HUDEP-2 (cell line): ENCODE measurements at regions not wholly inside any gene's neighbourhood (a gene's known extent, or its start where the extent isn't known, plus 50 kb on each side); places are given as distances from the start of the nearest gene placed in this dataset.

Experiments used
- DNase-seq, 76 experiments: peaks; one replicate each; lab custom pipeline; 2025; ENCODE audit not compliant: unreplicated experiment in 76 of 76; lab: John Stamatoyannopoulos, UW

DNA sequence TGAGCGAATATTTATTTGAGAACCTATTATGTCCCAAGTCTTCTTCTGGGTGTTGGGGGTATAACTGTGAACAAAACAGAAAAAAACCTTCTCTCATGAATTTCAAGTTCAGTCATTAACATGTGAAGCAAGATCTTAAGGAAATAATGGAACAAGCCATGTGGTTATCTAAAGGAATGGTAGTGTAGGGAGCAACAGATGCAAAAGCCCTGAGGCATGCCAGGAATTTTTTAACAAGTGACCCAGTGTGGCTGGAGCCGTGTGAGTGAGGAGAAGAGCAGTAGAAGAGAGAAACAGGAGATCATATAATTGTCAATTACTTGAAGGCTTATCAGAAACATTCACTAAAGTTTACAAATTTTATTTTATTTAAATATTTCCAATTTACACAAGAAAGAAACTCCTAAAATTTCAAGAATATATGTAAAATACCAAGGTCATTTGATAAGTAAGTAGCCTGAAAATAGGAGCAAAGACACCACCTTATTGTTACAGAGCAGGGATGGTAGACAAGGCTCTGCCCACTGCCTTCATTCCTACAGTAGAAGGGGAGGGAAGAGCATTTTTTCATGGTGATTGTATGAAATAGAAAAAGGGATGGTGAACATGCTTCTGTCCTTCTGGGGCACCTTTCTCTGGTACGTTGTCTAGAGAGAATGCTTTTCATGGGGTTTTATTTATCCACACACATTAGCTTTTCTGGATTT lies 345.1 kb downstream of the PLOD2 start:
- no peak for DNase-seq

DNA sequence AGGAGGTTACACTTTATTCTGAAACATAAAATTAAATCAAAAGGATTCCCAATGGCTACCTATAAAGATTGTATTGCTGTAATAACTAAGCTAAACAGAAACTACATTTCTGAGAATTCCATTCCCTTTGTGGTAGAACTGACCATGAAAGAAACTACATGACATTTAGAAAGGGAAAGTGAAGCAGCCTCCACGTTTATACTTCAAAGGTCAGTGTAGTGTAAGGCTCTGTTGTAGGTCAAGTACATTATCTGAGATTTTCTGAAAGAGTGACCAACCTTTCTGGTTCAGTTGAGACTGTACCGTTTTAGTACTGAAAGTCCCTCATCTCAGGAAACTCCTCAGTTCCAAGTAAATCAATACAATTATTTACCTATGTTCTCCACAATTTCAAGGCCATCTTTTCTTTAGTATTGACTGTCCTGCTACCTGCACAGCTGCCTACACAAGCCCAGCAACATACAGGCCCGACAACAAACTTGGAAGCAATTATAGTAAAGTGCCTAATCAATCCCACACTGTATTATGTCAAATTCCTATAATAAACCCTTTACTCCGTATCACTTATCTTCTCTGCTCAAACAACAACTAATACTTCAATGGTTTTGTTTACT lies 343.0 kb downstream of the PLOD2 start:
- no peak for DNase-seq

DNA sequence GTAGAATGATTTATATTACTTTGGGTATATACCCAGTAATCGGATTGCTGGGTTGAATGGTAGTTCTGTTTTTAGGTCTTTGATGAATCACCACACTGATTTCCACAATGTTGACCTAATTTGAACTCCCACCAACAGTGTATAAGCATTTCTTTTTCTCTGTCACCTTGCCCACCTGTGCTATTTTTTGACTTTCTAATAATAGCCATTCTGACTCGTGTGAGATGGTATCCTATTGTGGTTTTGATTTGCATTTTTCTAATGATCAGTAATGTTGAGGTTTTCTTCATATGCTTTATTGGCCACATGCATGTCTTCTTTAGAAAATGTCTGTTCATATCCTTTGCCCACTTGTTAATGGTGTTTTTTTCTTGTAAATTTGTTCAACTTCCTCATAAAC lies 340.8 kb downstream of the PLOD2 start:
- DNase-seq: no peak

DNA sequence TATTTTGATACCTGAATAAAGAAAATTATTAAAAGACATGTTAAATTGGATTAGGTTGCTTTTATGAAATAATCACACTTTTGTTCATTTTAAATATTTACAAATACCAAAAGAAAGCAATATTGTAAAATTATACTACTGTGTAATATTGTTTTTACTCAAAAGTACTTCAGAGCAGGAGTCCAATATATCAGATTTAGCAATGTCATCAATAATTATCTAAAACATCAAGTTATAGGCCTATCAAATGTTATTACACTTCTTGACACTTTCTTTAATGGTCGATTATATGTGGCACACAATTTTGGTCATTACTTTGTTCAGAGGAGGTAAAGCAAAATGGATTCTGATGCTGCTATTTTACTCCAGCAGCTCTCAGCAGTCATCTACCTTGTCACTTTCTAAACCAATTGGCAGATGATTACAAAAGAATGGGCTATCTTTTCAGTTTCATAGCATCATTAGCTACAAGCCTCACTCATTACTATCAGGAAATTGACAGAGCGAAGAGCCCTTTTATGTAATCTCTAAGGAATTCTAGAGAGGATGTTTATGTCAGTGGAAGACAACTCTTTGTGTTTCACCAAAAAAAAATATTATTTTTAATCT lies 318.6 kb downstream of the PLOD2 start:
- DNase-seq: no peak

DNA sequence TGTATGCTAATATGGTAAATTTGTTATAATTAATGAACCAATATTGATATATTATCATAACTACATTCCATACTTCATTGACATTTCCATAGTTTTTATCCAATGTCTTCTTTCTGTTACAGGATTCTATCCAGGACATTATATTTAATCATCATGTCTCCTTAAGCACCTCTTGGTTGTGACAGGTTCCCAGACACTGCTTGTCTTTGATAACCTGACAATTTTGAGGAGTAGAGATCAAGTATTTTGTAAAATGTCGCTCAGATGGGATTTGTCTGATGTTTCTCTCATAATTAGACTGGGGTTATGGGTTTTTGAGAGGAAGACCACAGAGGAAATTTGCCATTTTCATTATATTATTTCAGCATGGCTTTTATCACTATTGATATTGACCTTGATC lies 317.4 kb downstream of the PLOD2 start:
- DNase-seq: no peak

DNA sequence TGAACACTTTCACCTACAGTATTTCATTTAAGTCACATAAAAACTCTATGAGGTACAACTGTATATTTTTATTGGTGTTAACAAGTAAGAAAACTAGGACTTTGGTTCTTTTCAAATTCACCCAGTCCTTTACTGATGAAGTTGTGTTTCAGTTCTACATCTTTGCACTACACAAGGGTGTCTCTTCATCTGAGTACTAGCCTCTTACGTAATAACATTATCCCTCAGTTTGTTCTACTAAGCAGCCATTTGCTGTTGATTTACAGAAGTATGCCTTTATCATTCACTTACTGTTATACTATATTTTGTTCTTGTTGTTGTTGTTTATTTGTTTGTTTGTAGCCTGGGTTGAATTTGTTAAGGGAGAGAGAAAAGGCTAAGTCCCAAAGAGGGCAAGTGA lies 311.9 kb downstream of the PLOD2 start:
- DNase-seq: no peak

DNA sequence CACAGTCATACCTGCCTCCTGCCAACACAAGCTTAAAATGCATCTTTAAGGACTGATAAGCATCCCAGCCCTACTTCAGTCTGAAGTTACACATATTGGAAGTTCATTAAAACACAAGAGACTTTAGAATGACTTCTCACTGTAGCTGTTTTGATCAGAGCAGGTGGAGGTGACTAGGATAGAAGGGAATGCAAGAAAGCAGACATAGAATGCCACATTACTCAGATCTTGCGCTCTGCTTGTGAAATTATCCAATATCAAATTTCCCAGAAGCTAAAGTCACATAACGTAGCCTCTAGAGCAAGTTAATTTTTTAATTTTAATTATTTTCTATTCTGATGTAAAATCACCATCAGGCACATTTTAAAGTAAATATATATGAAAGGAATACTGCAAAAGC lies 306.5 kb downstream of the PLOD2 start:
- DNase-seq: no peak

DNA sequence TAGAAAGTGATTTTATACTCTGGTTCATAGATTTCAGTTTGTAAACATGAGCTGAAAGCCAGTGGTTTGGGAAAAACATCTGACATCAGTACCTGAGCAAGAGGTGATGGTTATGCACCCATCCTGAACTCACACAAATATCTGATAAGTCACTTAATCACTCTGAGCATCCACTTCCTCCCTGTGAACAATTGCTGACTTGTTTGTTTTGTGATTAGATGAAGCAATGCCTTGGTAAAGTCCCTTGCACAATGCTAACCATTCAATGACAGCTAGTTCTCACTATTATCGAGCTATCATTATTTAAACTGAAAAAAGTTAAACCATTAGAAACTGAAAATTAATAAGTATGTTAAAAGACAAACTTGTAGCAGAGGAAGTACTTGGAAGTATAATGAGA lies 303.0 kb downstream of the PLOD2 start:
- no peak for DNase-seq

DNA sequence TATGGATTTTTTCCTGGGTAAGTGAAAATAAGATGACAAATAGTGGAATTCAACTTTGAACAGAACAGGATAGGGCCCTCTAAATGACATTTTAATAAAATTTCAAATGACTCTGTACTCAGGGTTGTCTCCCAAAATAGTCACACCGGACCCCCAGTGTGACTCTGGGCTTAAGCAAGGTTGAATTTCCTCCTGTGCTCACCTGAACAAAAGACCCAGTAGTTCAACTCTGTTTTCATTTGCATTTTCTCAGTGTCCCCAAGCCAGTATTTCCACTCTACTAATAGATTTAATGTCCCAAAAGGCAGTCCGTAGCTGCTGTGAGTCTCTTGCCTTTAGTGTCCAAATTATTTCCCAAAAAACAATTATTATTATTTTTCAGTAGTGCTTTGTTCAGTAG lies 296.6 kb downstream of the PLOD2 start:
- no peak for DNase-seq

DNA sequence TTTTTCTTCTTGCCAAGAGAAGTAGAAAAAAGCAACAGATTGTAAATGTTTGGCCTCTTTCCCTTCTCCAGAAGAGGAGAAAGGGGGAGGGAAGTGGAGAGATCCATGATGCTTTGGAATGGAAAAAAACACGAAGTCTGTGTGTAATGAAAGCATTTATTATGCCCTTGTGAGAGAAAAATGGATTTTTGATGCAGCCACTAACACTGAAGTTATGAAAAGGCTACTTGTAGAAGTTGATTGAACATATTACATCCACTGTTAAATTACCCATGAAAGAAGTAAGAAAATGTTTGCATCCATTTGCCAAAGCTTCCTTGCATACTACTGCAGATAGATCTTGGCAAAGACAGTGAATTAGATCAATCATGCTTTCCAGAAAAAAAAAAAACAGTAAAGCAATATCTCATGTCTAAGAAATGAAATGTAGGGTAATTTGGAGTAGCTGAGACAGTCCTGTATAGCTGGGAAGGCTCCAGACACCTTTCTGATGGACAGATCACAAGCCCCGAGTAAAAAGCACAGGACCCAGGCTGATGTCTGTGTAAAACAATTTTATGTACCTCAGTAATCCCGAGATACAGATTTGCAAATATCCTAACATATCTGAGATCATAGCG lies 295.5 kb downstream of the PLOD2 start:
- no peak for DNase-seq

DNA sequence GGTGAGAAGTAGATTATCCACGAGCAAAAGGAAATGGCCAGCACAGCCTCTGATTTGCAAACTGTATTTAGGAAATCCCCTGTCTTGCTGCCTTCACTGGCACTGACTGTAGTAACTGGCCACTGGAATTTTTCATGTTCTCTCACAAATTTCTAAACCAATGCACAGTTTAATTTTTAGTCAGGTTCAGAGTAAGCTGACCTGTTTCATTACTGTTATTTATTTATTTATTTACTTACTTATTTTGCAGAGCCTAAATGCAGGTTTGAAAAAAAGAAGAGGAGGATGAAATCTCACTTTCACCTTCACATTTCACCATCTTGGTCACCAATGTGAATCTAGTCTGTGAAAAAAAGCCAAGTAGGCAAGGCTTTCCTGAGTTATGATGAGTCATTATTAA lies 291.0 kb downstream of the PLOD2 start:
- no peak for DNase-seq

DNA sequence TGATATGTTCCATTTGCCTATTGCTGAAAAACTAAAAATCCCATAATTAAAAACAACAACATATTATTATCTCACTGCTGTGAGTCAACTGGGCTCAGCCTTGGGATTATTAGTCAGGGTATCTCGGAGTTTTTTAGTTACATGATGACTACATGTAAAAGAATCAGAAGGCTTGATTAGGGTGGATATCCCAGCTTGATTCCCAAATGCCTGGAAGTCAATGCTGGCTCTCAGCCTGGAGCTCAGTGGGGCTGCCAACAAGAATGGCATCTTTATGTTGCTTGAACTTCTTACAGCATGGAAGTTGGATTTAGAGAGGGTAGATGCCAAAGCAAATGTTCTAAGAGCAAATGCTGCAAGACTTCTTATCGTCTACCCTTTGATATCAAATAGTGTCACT lies 278.5 kb downstream of the PLOD2 start:
- no peak for DNase-seq

DNA sequence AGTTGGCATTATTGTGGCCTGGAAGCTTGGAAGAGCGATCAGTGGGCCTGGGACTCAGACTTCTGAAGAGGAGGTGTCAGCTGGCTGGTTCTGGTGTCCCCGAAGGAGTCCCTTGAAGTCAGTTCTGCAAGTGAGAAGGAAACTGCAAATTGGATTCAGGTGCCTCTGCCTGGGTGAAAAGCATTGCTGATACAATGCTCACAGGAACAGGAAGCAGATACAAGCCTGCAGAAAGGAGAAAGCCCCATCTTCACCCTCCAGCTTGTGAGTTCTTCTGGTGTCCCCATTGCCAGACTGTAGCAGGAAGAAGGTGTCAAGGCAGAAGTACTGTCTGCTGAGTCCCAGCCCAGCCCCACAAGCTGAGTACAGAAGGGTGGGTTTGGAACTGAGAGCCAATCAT lies 271.3 kb downstream of the PLOD2 start:
- DNase-seq: no peak

DNA sequence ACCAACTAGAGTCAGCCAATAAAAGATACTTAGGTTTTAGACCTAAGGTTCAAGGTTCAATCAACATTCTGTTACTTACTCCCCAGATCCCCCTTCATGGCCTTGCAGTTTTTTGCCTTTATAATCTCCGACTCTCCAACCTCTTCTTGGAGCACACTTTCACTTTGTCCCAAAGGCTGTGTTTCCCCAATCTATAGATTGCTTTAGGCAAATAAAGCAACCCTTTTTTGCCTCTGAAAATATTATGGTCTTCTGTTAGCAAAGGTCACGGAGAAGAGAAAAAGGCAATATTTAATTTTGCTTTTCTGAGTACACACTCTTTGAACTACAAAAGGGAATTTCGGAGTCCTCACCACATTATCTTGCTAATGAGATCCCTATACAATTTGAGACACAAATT lies 268.1 kb downstream of the PLOD2 start:
- DNase-seq: no peak

DNA sequence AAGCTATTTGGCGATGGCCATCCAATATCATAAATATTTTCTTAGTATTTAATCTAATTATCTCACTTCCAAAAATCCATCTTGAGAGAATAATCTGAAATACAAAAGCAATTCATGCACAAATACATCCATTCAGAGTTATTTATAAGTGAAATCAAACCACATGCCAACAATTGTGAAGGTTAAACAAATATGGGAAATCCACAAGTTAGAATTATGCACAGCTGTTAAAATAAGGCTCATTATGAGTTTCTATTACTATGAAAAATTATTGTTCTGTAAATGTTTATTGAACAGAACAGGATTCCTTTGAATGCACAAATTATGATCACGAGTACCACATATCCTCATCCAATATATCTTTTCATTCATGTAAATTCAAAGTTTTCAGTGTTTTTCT lies 267.7 kb downstream of the PLOD2 start:
- no peak for DNase-seq

DNA sequence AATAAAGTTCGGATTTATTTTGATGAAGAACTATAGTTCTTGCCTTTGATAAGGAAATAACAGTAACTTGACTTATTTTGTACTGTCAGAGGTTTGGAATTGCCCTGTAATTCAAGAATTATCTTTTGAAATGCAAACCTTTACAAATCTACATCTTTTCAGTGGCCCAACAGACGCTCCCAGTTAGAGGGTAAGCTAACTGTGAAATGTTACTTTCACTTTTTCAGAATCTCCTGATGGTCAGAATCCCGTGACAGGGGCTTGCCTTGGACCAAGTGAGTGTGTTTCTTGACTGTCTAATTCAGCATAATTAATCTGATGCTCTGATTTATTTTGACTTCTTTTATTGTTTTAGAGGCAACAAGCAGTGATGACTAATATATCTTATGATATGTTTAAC lies 262.5 kb downstream of the PLOD2 start:
- no peak for DNase-seq

DNA sequence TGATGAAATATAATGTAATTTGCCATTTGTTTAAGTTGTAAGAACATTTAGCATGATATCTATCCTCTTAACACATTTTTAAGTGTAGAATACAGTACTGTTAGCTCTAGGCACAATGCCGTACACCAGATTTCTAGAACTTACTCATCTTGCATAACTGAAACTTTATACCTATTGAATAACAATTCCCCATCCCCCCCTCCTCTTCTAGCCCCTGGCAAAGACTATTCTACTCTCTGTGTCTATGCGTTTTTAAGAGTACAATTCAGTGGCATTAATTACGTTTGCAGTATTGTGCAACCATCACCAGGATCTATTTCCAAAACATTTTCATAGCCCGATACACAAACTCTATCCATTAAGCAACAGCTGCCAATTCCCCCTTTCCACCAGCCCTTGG lies 261.7 kb downstream of the PLOD2 start:
- DNase-seq: no peak

DNA sequence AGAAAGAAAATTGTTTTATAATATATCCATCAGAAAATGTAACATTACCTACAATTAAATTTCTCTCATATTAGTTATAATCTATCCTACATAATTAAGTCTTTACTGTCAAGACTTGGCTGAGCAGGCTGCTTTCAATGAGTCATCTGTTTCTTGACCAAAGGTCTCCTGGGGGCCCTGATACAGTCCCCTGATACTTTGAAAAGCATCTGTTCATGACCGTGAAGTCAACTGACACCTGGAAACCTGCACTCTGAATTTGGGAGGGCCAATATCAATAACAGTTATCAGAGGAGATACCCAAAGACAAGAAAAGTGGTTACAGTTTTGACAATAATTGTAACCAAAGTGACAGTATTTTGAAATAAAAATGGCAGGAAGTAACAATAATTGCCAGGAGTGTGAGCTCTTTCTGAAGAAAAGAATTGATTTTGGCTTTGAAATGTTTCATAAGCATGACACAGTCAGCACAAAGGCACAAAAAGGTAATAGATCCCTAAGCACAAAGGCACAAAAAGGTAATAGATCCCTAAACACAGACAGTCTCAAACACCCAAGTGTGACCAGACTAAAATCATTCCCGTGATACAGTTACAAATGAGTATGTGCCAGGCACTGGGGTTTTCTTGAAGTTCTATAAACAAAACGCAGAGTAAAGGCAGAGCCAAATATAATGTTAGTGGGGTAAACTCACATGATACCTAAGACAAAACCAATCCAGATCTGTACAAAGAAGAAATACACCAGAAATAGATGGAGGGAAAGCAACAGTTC lies 260.7 kb downstream of the PLOD2 start:
- DNase-seq: no peak

DNA sequence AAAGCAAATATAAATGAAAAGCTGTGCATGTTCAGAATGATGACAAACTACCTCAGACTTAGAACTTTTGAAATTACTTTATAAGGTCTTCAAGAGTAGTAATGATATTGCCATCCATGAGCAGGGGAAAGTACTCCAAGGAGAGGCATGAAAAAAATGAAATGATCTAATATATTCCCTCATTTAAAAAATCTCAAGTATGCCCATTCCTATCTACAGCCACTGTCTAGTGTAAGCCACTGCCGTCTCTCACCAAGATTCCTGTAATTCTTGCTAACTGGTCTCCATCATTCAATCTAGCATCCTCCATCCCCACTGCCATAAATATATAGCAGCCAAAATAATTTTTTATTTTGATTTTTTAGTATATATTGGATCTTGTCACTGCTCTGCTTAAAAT lies 258.8 kb downstream of the PLOD2 start:
- no peak for DNase-seq

DNA sequence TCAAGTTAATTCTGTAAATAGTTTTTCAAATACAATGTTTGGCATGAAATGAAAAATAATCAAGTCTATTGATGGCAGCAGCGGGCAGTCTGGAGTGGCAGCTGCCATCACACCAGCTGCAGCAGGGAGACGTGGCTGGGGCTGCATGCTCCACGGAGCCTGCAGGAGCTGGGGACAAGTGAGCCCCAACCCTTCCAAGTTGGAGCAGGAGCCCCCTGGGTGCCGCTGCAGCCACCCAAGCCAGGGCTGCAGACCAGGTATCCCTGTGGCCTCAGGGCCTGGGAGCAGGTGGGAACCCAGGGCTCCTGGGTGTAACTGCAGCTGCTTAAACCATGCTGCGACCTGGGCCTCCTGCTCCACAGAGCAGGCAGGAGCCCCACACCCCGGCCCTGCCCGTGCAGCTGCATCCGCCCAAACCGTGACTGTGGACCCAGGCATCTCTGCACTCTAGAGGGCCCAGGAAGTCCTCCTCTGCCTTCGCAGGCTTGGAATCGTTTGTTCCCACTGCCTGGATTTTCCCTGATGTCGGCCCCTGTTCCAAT lies 257.4 kb downstream of the PLOD2 start:
- DNase-seq: no peak

DNA sequence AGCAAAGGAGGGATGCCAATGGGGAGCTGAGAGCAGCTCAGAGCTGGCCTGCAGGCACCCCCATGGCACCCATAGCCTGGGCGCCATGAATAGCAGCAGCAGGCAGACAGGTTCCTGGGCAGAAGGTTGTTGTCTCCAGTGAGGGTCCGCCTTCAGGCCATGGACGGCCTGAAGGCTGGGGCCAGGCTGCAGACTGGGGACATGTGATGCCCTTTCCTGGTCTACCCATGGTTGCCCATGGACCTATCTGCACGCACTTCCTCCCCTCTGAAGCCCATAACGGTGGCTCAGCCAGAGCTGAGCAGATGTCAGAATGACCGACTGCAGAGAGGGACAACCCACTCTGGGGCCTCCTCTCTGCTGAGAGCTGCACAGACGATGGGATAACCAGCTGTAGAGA lies 256.8 kb downstream of the PLOD2 start:
- DNase-seq: no peak
